ENCODE measurements at regions not wholly inside any gene's neighbourhood (a gene's known extent, or its start where the extent isn't known, plus 50 kb on each side); places are given as distances from the start of the nearest gene placed in this dataset.

DNA sequence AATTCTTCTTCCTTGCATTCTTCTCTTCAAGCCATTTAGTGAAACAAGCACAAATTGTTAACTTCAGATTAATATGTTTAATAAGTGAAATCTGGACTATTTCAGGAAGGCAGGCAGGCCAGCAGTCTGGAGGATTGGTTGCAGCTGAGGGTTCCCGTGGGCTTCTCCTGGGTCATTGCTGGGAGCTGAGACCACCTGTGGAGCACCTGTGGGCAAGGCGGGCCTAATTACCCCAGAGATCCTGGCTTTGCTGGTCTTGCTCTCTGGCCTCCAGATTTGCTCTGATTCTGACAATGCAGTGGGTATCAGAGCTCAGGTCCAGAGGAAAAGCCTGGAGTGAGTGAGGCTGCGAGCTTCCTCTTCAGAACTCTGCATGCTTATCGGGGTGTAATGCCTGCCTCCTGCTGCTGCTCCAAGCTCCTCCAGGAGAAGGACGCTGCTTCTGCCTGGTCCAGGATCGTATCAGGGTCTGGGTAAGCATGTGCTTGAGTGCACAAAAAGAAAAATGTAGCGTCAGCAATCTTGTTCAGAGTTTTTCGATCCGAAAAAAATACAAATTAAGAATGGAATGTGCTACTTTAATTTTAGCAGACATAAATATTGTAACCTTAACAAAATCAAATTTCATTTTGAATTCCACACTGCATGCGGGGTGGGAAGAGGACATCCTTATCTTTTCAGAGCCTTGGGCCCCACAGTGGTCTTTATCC lies 93.8 kb downstream of the TMEM30B start:
- Histone ChIP-seq H3K4me3 (no peak overlapping the region), H3K27me3 (ENCODE audit: low read depth) (peaks cover 15% of the 10 kb centered on the region; the same call in 1 of the 2 replicates)
- in situ Hi-C loops (cut with MboI; ENCODE audit: low sequenced_read_pairs) = no loop called here

DNA sequence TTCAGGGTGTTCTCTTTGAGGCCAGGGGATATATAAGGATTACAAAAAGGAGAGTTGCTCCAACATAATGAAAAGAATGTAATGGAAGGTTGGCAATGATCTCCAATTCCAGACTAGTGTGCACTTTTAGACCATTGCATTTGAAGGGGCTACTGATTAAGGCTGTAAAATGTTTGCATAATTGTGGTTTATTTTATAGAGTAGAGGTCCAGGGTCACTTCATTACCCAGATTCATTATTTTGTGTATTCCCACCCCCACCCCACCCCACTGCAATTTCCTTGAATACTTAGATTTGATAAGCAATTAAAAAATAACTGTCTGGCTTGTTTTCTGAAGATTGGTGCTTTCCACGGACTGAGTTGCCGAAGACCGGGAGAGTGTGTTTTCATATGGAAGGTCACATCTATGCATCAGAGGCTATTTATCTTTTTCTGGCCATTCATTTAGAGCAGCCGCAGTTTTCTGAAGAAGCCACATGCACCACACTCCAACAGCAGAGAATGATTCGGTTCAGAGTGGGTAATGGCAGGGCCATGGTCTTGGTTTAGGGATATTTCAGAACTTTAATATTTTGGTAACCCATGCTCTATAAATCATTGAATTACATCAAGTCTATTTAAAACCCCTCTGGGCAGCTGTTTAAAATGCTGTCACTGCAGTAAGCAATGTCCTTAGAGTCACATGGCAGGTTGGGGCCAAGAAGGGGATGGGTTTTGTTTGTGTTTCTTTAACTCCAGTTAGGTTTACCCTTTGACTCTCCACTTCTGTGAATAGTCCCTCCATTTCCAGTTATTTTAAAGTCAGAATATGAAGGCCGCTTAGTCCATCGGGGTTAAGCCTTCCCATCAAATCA lies 94.6 kb downstream of the TMEM30B start:
- no peak for DNase-seq (ENCODE audit: low spot score in 2 of 2)
- Histone ChIP-seq H3K36me3 (replicated peaks) (no peaks in the 10 kb centered on the region), H3K4me1 (no peaks in the 10 kb centered on the region), H3K27me3 (ENCODE audit: low read depth) (peaks cover 15% of the 10 kb centered on the region; the same call in 1 of the 2 replicates), H3K4me3 (no peak overlapping the region), H3K9me3 (no peaks in the 10 kb centered on the region)
- in situ Hi-C loops (cut with MboI; ENCODE audit: low sequenced_read_pairs) = no loop called here

More for the DNA sequence above, 93.8 kb downstream of the TMEM30B start:
- no peaks in the 10 kb centered on the region for H3K4me1 ChIP-seq
- no peaks in the 10 kb centered on the region for H3K36me3 ChIP-seq (replicated peaks)
- DNase-seq (ENCODE audit: low spot score in 2 of 2) = no peak
- H3K9me3 ChIP-seq = no peaks in the 10 kb centered on the region

DNA sequence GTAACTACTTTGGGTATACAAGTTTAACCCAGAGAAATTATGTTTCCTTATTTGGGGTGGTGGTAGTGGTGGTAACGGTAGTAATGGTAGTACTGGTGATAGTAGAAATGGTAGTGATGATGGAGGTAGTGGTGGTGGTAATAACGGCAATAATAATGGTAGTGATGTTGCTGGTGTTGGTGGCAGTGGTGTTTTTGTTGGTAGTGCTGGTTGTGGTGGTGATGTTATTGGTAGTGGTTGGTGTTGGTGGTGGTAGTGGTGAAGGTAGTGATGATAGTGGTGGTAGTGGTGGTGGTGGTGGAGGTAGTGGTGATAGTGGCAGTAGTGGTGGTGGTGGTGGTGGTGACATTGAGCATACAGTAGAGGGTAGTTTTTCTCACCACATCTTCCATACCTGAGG lies 95.6 kb downstream of the TMEM30B start:
- in situ Hi-C loops (cut with MboI; ENCODE audit: low sequenced_read_pairs) = no loop called here
- H3K27me3 ChIP-seq (ENCODE audit: low read depth) = peaks cover 15% of the 10 kb centered on the region; the same call in 1 of the 2 replicates
- no peaks in the 10 kb centered on the region for H3K4me1 ChIP-seq
- no peak overlapping the region for H3K4me3 ChIP-seq
- H3K9me3 ChIP-seq = no peaks in the 10 kb centered on the region
- H3K36me3 ChIP-seq (replicated peaks) = no peaks in the 10 kb centered on the region
- DNase-seq (ENCODE audit: low spot score in 2 of 2) = no peak

DNA sequence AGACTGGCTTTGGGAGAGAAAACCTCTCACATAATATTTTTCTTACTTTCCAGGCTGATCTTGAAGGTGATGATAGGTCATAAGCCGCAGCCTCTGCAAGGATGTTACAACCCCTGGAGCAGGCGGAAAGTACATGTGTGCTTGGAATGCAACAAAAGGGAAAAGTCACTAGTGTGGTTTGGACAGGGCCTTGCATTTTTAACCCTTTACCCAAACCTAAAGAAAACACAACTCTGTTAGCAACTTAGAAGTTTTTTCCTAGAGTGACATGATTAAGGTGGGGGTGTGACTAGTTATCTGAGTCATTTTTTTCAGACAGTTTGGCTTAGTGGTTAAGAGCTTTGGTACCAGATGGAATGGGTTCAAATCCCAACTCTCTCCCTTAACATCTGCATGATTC lies 97.0 kb downstream of the TMEM30B start:
- H3K9me3 ChIP-seq = no peaks in the 10 kb centered on the region
- no peak for DNase-seq (ENCODE audit: low spot score in 2 of 2)
- no peak overlapping the region for H3K4me3 ChIP-seq
- peaks cover 5% of the 10 kb centered on the region; the same call in 1 of the 2 replicates for H3K27me3 ChIP-seq (ENCODE audit: low read depth)
- no peaks in the 10 kb centered on the region for H3K4me1 ChIP-seq
- in situ Hi-C loops (cut with MboI; ENCODE audit: low sequenced_read_pairs) = no loop called here
- no peaks in the 10 kb centered on the region for H3K36me3 ChIP-seq (replicated peaks)

DNA sequence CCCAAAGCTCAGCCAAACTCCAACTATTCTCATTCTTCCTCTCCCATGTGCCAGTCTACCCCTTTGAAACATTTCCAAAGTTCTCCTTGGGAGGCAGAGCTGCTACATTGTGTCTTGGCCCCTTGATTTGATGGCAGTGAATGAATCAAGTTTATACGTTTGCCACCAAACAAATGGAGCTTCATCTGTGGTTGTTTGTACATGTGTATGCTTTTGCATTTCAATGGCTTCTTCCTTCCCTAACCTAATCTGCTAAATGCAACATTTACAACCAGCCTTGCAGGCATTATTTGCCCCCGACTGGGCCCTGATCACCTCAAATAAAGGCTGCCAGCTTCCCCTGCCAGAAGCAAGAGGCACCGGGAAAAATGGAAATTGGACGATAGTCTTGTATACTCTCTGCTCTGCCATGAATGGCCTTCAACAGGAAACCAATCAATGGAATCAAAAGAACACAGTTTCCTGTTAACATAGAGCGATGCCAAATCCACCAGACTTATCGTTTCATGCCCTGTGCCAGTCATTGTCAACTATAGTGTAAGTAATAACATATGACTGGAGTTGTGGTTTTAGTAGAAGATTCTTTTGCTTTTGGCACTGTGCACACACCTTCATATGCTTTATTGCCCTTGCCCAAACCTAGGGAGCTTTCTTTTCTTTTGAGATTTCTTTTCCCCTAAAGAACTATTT lies 97.8 kb downstream of the TMEM30B start:
- H3K4me1 ChIP-seq = no peaks in the 10 kb centered on the region
- in situ Hi-C loops (cut with MboI; ENCODE audit: low sequenced_read_pairs) = no loop called here
- no peaks in the 10 kb centered on the region for H3K9me3 ChIP-seq
- H3K27me3 ChIP-seq (ENCODE audit: low read depth) = no peaks in the 10 kb centered on the region
- no peak overlapping the region for H3K4me3 ChIP-seq
- H3K36me3 ChIP-seq (replicated peaks) = no peaks in the 10 kb centered on the region
- DNase-seq (ENCODE audit: low spot score in 2 of 2) = no peak

DNA sequence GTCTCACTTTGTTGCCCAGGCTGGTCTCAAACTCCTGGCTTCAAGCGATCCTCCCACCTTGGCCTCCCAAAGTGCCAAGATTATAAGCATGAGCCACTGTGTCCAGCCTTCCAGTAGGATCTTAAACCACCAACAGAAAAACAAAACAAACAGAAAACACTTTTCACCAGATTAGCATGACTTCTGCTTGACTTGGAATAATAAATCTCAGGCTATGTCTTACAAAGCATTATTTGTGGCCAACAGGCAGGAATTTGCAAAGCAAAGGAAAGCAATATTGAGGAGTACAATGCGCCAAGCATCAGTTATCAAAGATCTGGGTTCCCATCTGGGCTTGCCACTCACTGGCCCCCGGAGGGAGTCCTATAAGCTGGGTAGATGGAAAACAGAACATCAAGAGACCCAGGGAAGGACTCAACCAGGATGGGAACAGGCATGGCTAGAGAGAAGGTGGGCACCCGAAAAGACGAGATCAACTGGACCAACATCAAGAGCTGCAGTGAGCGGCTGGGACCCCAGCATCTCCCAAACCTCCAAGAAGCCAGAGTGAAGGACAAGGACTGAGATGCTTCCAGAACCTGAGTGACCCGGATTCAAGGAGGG lies 101.2 kb downstream of the TMEM30B start:
- DNase-seq (ENCODE audit: low spot score in 2 of 2) = no peak
- Histone ChIP-seq H3K4me3 (no peak overlapping the region), H3K36me3 (replicated peaks) (no peaks in the 10 kb centered on the region), H3K27me3 (ENCODE audit: low read depth) (no peaks in the 10 kb centered on the region), H3K4me1 (no peaks in the 10 kb centered on the region), H3K9me3 (no peaks in the 10 kb centered on the region)
- in situ Hi-C loops (cut with MboI; ENCODE audit: low sequenced_read_pairs) = no loop called here

DNA sequence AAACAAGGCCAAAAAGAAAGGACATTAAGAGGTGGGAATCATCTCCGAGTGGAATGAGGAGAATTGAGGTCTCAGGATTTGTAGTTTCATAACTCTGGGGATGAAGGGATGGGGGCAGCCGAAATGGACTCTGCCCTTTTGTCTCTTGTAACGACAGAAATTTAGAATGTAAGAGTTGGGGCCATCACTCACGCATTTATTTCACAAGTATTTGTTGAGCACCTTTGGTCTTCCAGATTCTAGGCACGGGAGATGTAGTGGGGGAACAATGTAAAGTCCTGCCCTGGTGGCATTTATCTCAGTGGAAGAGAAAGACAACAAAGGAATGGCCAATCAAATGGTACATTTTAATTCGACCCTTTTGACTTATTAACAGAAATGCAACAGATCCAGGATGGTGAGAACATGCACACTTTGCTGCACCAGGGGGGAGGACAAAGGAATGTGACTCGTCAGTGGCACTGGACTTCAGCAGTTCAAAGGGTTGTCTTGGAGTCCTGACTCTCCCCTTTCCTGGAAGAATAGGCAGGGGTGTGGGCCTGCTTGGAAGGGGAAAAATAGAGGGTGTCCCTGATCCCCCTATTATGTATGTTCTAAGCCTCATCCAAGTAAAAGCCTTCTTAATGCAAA lies 102.0 kb downstream of the TMEM30B start:
- no peak overlapping the region for H3K4me3 ChIP-seq
- H3K36me3 ChIP-seq (replicated peaks) = no peaks in the 10 kb centered on the region
- DNase-seq (ENCODE audit: low spot score in 2 of 2) = no peak
- H3K27me3 ChIP-seq (ENCODE audit: low read depth) = no peaks in the 10 kb centered on the region
- in situ Hi-C loops (cut with MboI; ENCODE audit: low sequenced_read_pairs) = no loop called here
- H3K4me1 ChIP-seq = no peaks in the 10 kb centered on the region
- H3K9me3 ChIP-seq = no peaks in the 10 kb centered on the region

DNA sequence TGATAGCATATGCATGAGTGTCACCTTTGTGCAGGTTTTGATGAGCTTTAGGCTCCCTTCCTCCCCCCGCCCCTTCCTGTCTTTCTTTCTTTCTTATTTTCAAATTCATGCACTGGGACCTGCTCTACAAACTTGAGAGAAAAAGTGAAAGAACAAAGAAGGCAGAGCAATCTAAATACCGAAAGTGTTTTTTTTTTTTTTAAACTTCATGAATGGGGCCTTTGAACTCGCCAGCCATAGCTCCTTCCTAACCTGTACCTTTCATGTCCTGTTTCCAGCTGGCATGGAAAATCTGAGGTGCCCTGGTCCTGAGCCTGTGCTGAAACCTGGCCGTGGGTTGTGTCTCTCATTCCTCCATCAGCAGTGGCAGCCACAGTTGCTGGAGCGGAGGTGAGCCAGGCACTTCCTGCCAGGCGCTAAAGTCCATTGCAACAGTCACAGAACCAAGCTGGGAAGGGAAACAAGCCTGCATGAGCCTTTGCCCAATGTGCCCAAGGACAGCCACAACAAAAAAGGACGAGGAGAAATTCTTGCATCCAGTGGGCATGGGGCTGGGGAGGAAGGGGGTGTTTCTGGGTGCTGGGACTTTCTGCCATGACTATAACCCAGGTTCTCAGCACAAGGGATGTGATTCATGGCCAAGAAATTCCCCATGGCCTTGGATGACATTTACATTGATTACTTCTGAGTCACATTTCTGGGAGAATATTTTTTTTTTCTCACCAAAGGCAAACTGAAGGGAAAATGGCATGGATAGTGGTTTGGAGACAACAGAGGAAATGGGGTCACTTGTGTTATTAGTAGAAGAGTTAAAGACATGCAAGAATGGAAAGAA lies 102.7 kb downstream of the TMEM30B start:
- no peak for DNase-seq (ENCODE audit: low spot score in 2 of 2)
- H3K4me3 ChIP-seq = no peak overlapping the region
- in situ Hi-C loops (cut with MboI; ENCODE audit: low sequenced_read_pairs) = no loop called here

DNA sequence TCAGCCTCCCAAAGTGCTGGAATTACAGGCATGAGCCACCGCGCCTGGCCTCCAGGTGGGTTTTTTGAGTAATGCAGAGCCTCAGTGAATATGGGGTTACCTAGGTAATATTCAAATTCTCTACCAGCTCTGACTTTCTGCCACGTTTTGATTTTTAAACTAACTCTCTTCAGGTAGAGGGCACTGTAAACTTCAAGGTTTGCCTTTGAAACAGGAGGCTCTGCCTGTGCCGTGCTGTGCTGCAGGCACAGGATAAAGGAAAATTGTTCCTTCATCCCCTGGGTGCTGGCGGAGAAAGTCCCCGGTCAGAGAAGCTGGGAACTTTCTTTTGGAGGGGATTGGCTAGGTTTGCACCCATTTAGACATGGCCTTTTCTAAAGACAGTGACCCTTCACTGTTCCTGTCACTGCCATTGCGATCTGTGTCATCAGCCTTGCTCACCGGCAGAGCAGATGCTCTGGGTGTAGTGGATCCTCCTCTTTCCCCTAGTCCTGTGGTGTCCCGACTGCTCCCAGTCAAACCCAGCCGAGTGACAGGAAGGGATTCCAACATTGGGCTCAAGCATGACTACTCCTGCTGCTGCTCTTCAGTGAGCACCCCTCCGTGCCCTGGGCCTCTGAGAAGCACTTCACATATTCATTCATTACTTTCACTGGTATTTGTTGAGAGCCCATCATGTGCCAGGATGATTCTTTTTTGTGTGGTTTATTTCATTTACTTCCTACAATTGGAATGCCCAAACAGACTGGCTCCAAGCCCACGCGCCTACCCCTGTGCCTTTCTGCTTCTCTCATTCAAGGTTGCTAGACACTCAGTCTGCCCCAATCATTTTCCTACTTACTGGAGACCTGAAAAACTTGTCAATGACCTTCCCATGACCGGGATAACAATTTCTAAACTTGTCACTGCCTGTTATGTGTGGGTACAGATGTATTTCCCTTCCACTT lies 103.6 kb downstream of the TMEM30B start:
- DNase-seq (ENCODE audit: low spot score in 2 of 2) = no peak
- in situ Hi-C loops (cut with MboI; ENCODE audit: low sequenced_read_pairs) = no loop called here
- H3K27me3 ChIP-seq (ENCODE audit: low read depth) = no peaks in the 10 kb centered on the region
- no peaks in the 10 kb centered on the region for H3K4me1 ChIP-seq
- H3K4me3 ChIP-seq = no peak overlapping the region
- no peaks in the 10 kb centered on the region for H3K9me3 ChIP-seq
- H3K36me3 ChIP-seq (replicated peaks) = no peaks in the 10 kb centered on the region

More for the DNA sequence above, 102.7 kb downstream of the TMEM30B start:
- no peaks in the 10 kb centered on the region for H3K4me1 ChIP-seq
- no peaks in the 10 kb centered on the region for H3K9me3 ChIP-seq
- no peaks in the 10 kb centered on the region for H3K27me3 ChIP-seq (ENCODE audit: low read depth)
- H3K36me3 ChIP-seq (replicated peaks) = no peaks in the 10 kb centered on the region

DNA sequence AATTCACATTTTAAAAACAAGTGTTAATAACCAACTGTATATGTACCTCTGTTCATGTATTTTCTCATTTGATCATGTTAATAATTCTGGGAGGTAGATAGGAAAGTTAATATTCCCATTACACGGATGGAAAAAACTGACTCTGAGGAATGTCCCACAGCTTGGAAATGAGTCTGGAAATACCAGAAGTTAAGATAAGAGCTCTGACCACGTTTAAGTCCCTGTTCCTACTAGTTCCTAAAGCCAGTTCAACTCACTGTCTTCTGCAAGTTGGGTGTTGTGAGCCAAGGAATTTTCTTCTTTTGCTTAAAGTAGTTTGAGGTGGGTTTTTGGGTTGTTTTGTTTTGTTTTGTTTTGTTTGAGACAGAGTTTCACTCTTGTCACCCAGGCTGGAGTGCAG lies 104.5 kb downstream of the TMEM30B start:
- no peak overlapping the region for H3K4me3 ChIP-seq
- H3K4me1 ChIP-seq = no peaks in the 10 kb centered on the region
- no peaks in the 10 kb centered on the region for H3K9me3 ChIP-seq
- no peaks in the 10 kb centered on the region for H3K36me3 ChIP-seq (replicated peaks)
- in situ Hi-C loops (cut with MboI; ENCODE audit: low sequenced_read_pairs) = no loop called here
- no peaks in the 10 kb centered on the region for H3K27me3 ChIP-seq (ENCODE audit: low read depth)
- DNase-seq (ENCODE audit: low spot score in 2 of 2) = no peak

DNA sequence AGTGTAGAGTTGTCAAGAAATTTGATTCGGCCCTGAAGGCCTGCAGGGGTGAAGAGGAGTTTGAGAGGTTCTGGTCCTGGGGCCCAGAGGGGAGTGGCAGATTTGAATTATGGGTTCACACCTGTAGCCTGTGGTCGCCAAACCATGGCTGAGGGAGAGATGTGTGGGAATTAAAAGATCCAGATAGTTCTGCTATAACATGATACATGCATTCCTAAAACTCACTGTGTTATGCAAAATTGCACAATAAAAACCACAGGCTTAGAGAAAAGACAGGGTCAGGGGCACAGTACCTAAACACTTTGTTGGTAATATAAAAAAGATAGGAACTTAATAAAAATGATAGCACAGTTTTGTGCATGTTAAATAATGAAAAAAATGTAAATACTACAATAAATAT lies 106.2 kb downstream of the TMEM30B start:
- Histone ChIP-seq H3K27me3 (ENCODE audit: low read depth) (no peaks in the 10 kb centered on the region), H3K9me3 (no peaks in the 10 kb centered on the region), H3K4me3 (no peak overlapping the region), H3K4me1 (no peaks in the 10 kb centered on the region), H3K36me3 (replicated peaks) (no peaks in the 10 kb centered on the region)
- in situ Hi-C loops (cut with MboI; ENCODE audit: low sequenced_read_pairs) = no loop called here
- DNase-seq (ENCODE audit: low spot score in 2 of 2) = no peak

DNA sequence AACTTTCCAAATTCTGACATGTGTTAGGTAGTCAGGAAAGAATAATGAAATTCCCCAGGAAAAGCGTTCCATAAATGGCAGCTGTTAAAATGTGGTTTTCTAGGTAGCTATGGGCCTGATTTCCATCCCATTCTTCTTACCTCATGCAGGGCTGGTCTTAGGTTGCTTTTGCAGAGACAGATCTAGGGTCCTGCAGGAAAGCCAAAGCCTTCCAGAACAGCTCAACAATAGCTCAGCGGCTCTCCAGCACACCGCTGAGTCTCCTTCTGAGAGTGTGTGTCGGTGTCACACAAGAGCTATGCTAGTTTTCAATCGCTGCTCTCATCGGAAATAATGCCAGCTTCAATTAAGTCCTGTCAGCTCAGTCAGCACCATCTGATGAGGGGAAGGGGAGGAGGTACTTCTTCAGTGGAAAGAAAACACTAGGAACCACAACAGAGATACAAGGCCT lies 106.7 kb downstream of the TMEM30B start:
- no peak for DNase-seq (ENCODE audit: low spot score in 2 of 2)
- Histone ChIP-seq H3K9me3 (no peaks in the 10 kb centered on the region), H3K4me3 (no peak overlapping the region), H3K36me3 (replicated peaks) (no peaks in the 10 kb centered on the region), H3K4me1 (no peaks in the 10 kb centered on the region), H3K27me3 (ENCODE audit: low read depth) (no peaks in the 10 kb centered on the region)
- in situ Hi-C loops (cut with MboI; ENCODE audit: low sequenced_read_pairs) = no loop called here
